IMR-90 (cell line): ENCODE measurements at regions not wholly inside any gene's neighbourhood (a gene's known extent, or its start where the extent isn't known, plus 50 kb on each side); places are given as distances from the start of the nearest gene placed in this dataset.
"Not testable (repeated sequence)": the region's sequence is repeated elsewhere in the genome, so short reads cannot be mapped to it uniquely, and the experiment has no call there.

ENCODE experiments used
- ATAC-seq: fragments of 200-7000 bp; cut with Tn5 transposase; 2 replicates; pipeline ENCODE4 v1.9.1; 2020; ENCODE audit warnings: low read depth, mild to moderate bottlenecking, moderate library complexity
- BruUV-seq: library from RNA; stranded (reverse); fragments of 400-500 nt; replicated peaks from 2 replicates; lab custom pipeline; 2021; lab: Mats Ljungman, UMichigan
- CTCF ChIA-PET: fragments of 300-600 bp; formaldehyde crosslinking; extraction: SDS; loops from one replicate; lab custom pipeline; 2021; ENCODE audit warnings: antibody characterized with exemption; lab: Yijun Ruan, JAX
- POLR2A ChIA-PET: fragments of 300-600 bp; sonication (Branson Sonifier 250); formaldehyde crosslinking; loops from one replicate; lab custom pipeline; 2022; ENCODE audit warnings: antibody characterized with exemption; ENCODE audit not compliant: unreplicated experiment; lab: Charles Lee
- DNase-seq: peaks from one replicate; pipeline ENCODE4 v3.0.0; 2013
- H2AFZ ChIP-seq: replicated peaks from 2 replicates; pipeline ENCODE3; 2013; ENCODE audit warnings: low read length, mild to moderate bottlenecking; ENCODE audit not compliant: poor library complexity
- H2AK5ac ChIP-seq: 2 replicates; pipeline ENCODE4 v1.6.1; 2013; ENCODE audit warnings: low read depth, low read length, inconsistent platforms
- H2AK9ac ChIP-seq: replicated peaks from 2 replicates; pipeline ENCODE3; 2013; ENCODE audit warnings: mild to moderate bottlenecking, low read depth, low read length, moderate library complexity; ENCODE audit not compliant: poor library complexity
- H2BK120ac ChIP-seq: 2 replicates; pipeline ENCODE4 v1.6.1; 2013; ENCODE audit warnings: low read depth, low read length, inconsistent platforms
- H2BK15ac ChIP-seq: 3 replicates; pipeline ENCODE4 v1.6.1; 2013; ENCODE audit warnings: low read depth, low read length, inconsistent platforms
- H2BK20ac ChIP-seq: 2 replicates; pipeline ENCODE4 v1.6.1; 2013; ENCODE audit warnings: low read depth, mild to moderate bottlenecking, inconsistent platforms, low read length, moderate library complexity
- H2BK5ac ChIP-seq: 2 replicates; pipeline ENCODE4 v1.6.1; 2013; ENCODE audit warnings: mild to moderate bottlenecking, low read depth, low read length, inconsistent platforms; ENCODE audit not compliant: poor library complexity, severe bottlenecking
- H3K14ac ChIP-seq: replicated peaks from 2 replicates; pipeline ENCODE4 v1.6.1; 2013; ENCODE audit warnings: low read depth, low read length, inconsistent platforms
- H3K18ac ChIP-seq: 2 replicates; pipeline ENCODE4 v1.6.1; 2013; ENCODE audit warnings: low read depth, low read length, control low read depth
- H3K23ac ChIP-seq: 2 replicates; pipeline ENCODE4 v1.6.1; 2013; ENCODE audit warnings: low read depth, low read length, inconsistent platforms
- H3K27ac ChIP-seq: 2 replicates; pipeline ENCODE4 v1.5.1; 2013; ENCODE audit warnings: mild to moderate bottlenecking, control low read depth, low read length; ENCODE audit not compliant: insufficient read depth
- H3K27me3 ChIP-seq: 2 replicates; pipeline ENCODE4 v1.6.1; 2013; ENCODE audit warnings: low read length; ENCODE audit not compliant: control insufficient read depth, insufficient read depth
- H3K36me3 ChIP-seq: 2 replicates; pipeline ENCODE4 v1.6.1; 2013; ENCODE audit warnings: low read length, mixed read lengths; ENCODE audit not compliant: control insufficient read depth, insufficient read depth
- H3K4ac ChIP-seq: 2 replicates; pipeline ENCODE4 v1.6.1; 2013; ENCODE audit warnings: low read depth, low read length, inconsistent platforms
- H3K4me1 ChIP-seq: 2 replicates; pipeline ENCODE4 v1.6.1; 2013; ENCODE audit warnings: low read length, mixed read lengths; ENCODE audit not compliant: control insufficient read depth, insufficient read depth
- H3K4me2 ChIP-seq: 2 replicates; pipeline ENCODE4 v1.6.1; 2013; ENCODE audit warnings: low read depth, mild to moderate bottlenecking, control low read depth, low read length, moderate library complexity
- H3K4me3 ChIP-seq: 2 replicates; pipeline ENCODE4 v1.5.1; 2013; ENCODE audit warnings: low read depth, mild to moderate bottlenecking, control low read depth, low read length, moderate library complexity; ENCODE audit not compliant: insufficient read depth
- H3K56ac ChIP-seq: 2 replicates; pipeline ENCODE4 v1.6.1; 2013; ENCODE audit warnings: low read length, inconsistent platforms; ENCODE audit not compliant: insufficient read depth; ENCODE audit errors: extremely low read depth
- H3K79me1 ChIP-seq, 2 experiments: 2 replicates each; pipeline ENCODE4 v1.6.1; 2013; ENCODE audit warnings: low read length in 2 of 2, inconsistent platforms in 1 of 2, low read depth in 1 of 2
- H3K9ac ChIP-seq: 2 replicates; pipeline ENCODE4 v1.6.1; 2013; ENCODE audit warnings: low read depth, low read length, control low read depth
- H3K9me1 ChIP-seq: 2 replicates; pipeline ENCODE4 v1.6.1; 2013; ENCODE audit warnings: low read length, inconsistent platforms; ENCODE audit not compliant: insufficient read depth
- H3K9me3 ChIP-seq: 2 replicates; pipeline ENCODE4 v1.6.1; 2013; ENCODE audit warnings: low read length; ENCODE audit not compliant: control insufficient read depth, insufficient read depth
- H4K20me1 ChIP-seq: 2 replicates; pipeline ENCODE4 v1.6.1; 2013; ENCODE audit warnings: low read length, inconsistent platforms; ENCODE audit not compliant: insufficient read depth
- H4K5ac ChIP-seq: 2 replicates; pipeline ENCODE4 v1.6.1; 2013; ENCODE audit warnings: mild to moderate bottlenecking, low read depth, low read length, control low read depth
- H4K8ac ChIP-seq, 2 experiments: 2 replicates each; pipeline ENCODE4 v1.6.1; 2013; ENCODE audit warnings: low read depth in 2 of 2, low read length in 2 of 2, control low read depth in 1 of 2, inconsistent platforms in 1 of 2
- H4K91ac ChIP-seq: 2 replicates; pipeline ENCODE4 v1.6.1; 2013; ENCODE audit warnings: low read depth, low read length, inconsistent platforms; ENCODE audit not compliant: insufficient read depth
- WGBS, 2 experiments: methylation state at CpG; one replicate each; pipeline versions ENCODE4 v1.1.5 to v1.1.7; 2013; ENCODE audit warnings: missing lambda C conversion rate in 2 of 2; ENCODE audit not compliant: insufficient read length in 1 of 2; ENCODE audit errors: extremely low coverage in 2 of 2; 5-methylcytosine and 5-hydroxymethylcytosine counted together
- dilution Hi-C: fragments of 300-500 bp; cut with HindIII; formaldehyde crosslinking; loops from one replicate; pipeline ENCODE4 v1.14.3; 2018; ENCODE audit warnings: low sequenced_read_pairs; ENCODE audit not compliant: unreplicated experiment
- in situ Hi-C: fragments of 300-500 bp; cut with MboI; formaldehyde crosslinking; loops from 3 replicates; pipeline ENCODE4 v1.14.3; 2019; ENCODE audit warnings: low sequenced_read_pairs, inconsistent platforms, mixed read lengths
- intact Hi-C: fragments of 100-400 bp; cut with micrococcal nuclease; formaldehyde crosslinking; loops from 2 replicates; pipeline ENCODE4 v1.10.0; 2022

- H3K27ac ChIP-seq, H2BK20ac ChIP-seq, DNase-seq, intact Hi-C loops, H4K8ac ChIP-seq, H3K14ac ChIP-seq, CTCF ChIA-PET, H2BK15ac ChIP-seq, H3K23ac ChIP-seq, H3K9ac ChIP-seq, H4K20me1 ChIP-seq, H3K9me3 ChIP-seq, H3K18ac ChIP-seq, H3K27me3 ChIP-seq, H3K36me3 ChIP-seq, H3K4ac ChIP-seq, ATAC-seq, H3K79me1 ChIP-seq, H4K91ac ChIP-seq, BruUV-seq, H2AFZ ChIP-seq, POLR2A ChIA-PET, H4K5ac ChIP-seq, H2AK9ac ChIP-seq, H3K4me3 ChIP-seq, H2AK5ac ChIP-seq, H2BK5ac ChIP-seq, H2BK120ac ChIP-seq, H3K4me2 ChIP-seq, H3K4me1 ChIP-seq, in situ Hi-C loops, H3K56ac ChIP-seq, H3K9me1 ChIP-seq, dilution Hi-C loops: not testable (repeated sequence)
- no CpG with 5 or more reads among the region's 4 CpGs for WGBS, 2 experiments
Measured at GRCh38 chr12:67049199-67049598, 220.0 kb upstream of the CAND1 start.
